ENCODE measurements at regions not wholly inside any gene's neighbourhood (a gene's known extent, or its start where the extent isn't known, plus 50 kb on each side); places are given as distances from the start of the nearest gene placed in this dataset.

- no peak for DNase-seq (ENCODE audit: low read depth in 2 of 2)
Observed at GRCh38 chr7:155921086-155921803, 109.0 kb upstream of the SHH start.

GRCh38 chr7:155920068-155920461, 107.8 kb upstream of the SHH start:
- no peak for DNase-seq (ENCODE audit: low read depth in 2 of 2)

GRCh38 chr7:155919391-155920067, 107.3 kb upstream of the SHH start:
- no peak for DNase-seq (ENCODE audit: low read depth in 2 of 2)

GRCh38 chr7:155918720-155919390, 106.6 kb upstream of the SHH start:
- peak; percentile 5 for DNase-seq (ENCODE audit: low read depth in 2 of 2)

GRCh38 chr7:155917836-155918430, 105.7 kb upstream of the SHH start:
- DNase-seq (ENCODE audit: low read depth in 2 of 2) = no peak

GRCh38 chr7:155916926-155917655, 104.8 kb upstream of the SHH start:
- no peak for DNase-seq (ENCODE audit: low read depth in 2 of 2)

- DNase-seq (ENCODE audit: low read depth in 2 of 2) = no peak
Observed at GRCh38 chr7:155914341-155914740, 102.1 kb upstream of the SHH start.

GRCh38 chr7:155913719-155914118, 101.5 kb upstream of the SHH start:
- no peak for DNase-seq (ENCODE audit: low read depth in 2 of 2)

- no peak for DNase-seq (ENCODE audit: low read depth in 2 of 2)
Observed at GRCh38 chr7:155913291-155913690, 101.0 kb upstream of the SHH start.

GRCh38 chr7:155911471-155912105, 99.3 kb upstream of the SHH start:
- no peak for DNase-seq (ENCODE audit: low read depth in 2 of 2)

- DNase-seq (ENCODE audit: low read depth in 2 of 2) = no peak
Observed at GRCh38 chr7:155908385-155908784, 96.1 kb upstream of the SHH start.

- no peak for DNase-seq (ENCODE audit: low read depth in 2 of 2)
Observed at GRCh38 chr7:155907450-155908200, 95.4 kb upstream of the SHH start.

GRCh38 chr7:155901176-155901575, 88.9 kb upstream of the SHH start:
- DNase-seq (ENCODE audit: low read depth in 2 of 2) = no peak

- DNase-seq (ENCODE audit: low read depth in 2 of 2) = no peak
Observed at GRCh38 chr7:155899596-155899995, 87.3 kb upstream of the SHH start.

GRCh38 chr7:155897758-155898386, 85.6 kb upstream of the SHH start:
- DNase-seq (ENCODE audit: low read depth in 2 of 2) = no peak

- no peak for DNase-seq (ENCODE audit: low read depth in 2 of 2)
Observed at GRCh38 chr7:155896531-155897263, 84.4 kb upstream of the SHH start.

- no peak for DNase-seq (ENCODE audit: low read depth in 2 of 2)
Observed at GRCh38 chr7:155893664-155894063, 81.4 kb upstream of the SHH start.

- no peak for DNase-seq (ENCODE audit: low read depth in 2 of 2)
Observed at GRCh38 chr7:155893176-155893575, 80.9 kb upstream of the SHH start.

Measured in fibroblast of skin of left quadriceps (primary cell).